PFSK-1 (cell line): ENCODE measurements at regions not wholly inside any gene's neighbourhood (a gene's known extent, or its start where the extent isn't known, plus 50 kb on each side); places are given as distances from the start of the nearest gene placed in this dataset.

Source experiments
- FOXP2 ChIP-seq: optimal IDR thresholded peaks from 2 replicates; pipeline ENCODE3; 2011; ENCODE audit warnings: borderline replicate concordance, control low read depth, inconsistent platforms; ENCODE audit not compliant: insufficient read depth; ENCODE audit errors: extremely low read length, extremely low read depth
- POLR2AphosphoS5 ChIP-seq: IDR thresholded peaks from 2 replicates; pipeline ENCODE4 v1.6.1; 2012; ENCODE audit warnings: low read depth, mild to moderate bottlenecking, control low read depth, low read length, moderate library complexity
- REST ChIP-seq, 2 experiments: IDR thresholded peaks; 2 replicates each; pipeline versions ENCODE4 v1.6.1 to v1.8.0; 2011 to 2012; ENCODE audit warnings: low read depth in 2 of 2, low read length in 2 of 2, control low read depth in 1 of 2, inconsistent platforms in 1 of 2, mild to moderate bottlenecking in 1 of 2, moderate library complexity in 1 of 2; ENCODE audit not compliant: insufficient read depth in 1 of 2
- SIN3A ChIP-seq: IDR thresholded peaks from 2 replicates; pipeline ENCODE4 v1.6.1; 2012; ENCODE audit warnings: mild to moderate bottlenecking, low read length, moderate library complexity, borderline replicate concordance; ENCODE audit not compliant: insufficient read depth
- TAF1 ChIP-seq: IDR thresholded peaks from 2 replicates; pipeline ENCODE4 v1.6.1; 2012; ENCODE audit warnings: low read length, control low read depth, borderline replicate concordance; ENCODE audit not compliant: insufficient read depth

- TF ChIP-seq POLR2AphosphoS5 (no peak), REST (IDR thresholded peaks at IDR 0.05; ENCODE audit: insufficient read depth in 1 of 2, low read depth in 2 of 2, low read length in 2 of 2) (no peak), FOXP2 (no peak), TAF1 (no peak), SIN3A (no peak)
Observed at GRCh38 chr10:121154846-121155245, 303.7 kb downstream of the WDR11 start.

- TF ChIP-seq FOXP2 (no peak), SIN3A (no peak), REST (IDR thresholded peaks at IDR 0.05; ENCODE audit: insufficient read depth in 1 of 2, low read depth in 2 of 2, low read length in 2 of 2) (no peak), POLR2AphosphoS5 (no peak), TAF1 (no peak)
Observed at GRCh38 chr10:121155742-121156474, 304.7 kb downstream of the WDR11 start.

- TF ChIP-seq SIN3A, result no peak
- TF ChIP-seq POLR2AphosphoS5, result no peak
- TF ChIP-seq TAF1, result no peak
- no peak for TF ChIP-seq REST (IDR thresholded peaks at IDR 0.05; ENCODE audit: insufficient read depth in 1 of 2, low read depth in 2 of 2, low read length in 2 of 2)
- TF ChIP-seq FOXP2, result no peak
Observed at GRCh38 chr10:121157998-121158397, 306.8 kb downstream of the WDR11 start.

- TF ChIP-seq POLR2AphosphoS5 (no peak), FOXP2 (no peak)
Observed at GRCh38 chr10:121158988-121159579, 307.9 kb downstream of the WDR11 start.

- no peak for TF ChIP-seq REST (IDR thresholded peaks at IDR 0.05; ENCODE audit: insufficient read depth in 1 of 2, low read depth in 2 of 2, low read length in 2 of 2)
- no peak for TF ChIP-seq FOXP2
- TF ChIP-seq TAF1, result no peak
- no peak for TF ChIP-seq SIN3A
- TF ChIP-seq POLR2AphosphoS5, result no peak
Observed at GRCh38 chr10:121159670-121160069, 308.5 kb downstream of the WDR11 start.
